Stomach smooth muscle (tissue), 2 donors: ENCODE measurements at regions not wholly inside any gene's neighbourhood (a gene's known extent, or its start where the extent isn't known, plus 50 kb on each side); places are given as distances from the start of the nearest gene placed in this dataset.

ENCODE experiments used
- H3K27ac ChIP-seq: one replicate; pipeline ENCODE4 v1.7.0; 2013; ENCODE audit warnings: mild to moderate bottlenecking, low read length, inconsistent platforms
- H3K27me3 ChIP-seq, 2 donors: one replicate each; pipeline ENCODE4 v1.7.0; 2013; ENCODE audit warnings: low read length in 2 of 2; ENCODE audit not compliant: insufficient read depth in 2 of 2, control insufficient read depth in 1 of 2
- H3K36me3 ChIP-seq, 2 donors: one replicate each; pipeline ENCODE4 v1.7.0; 2013; ENCODE audit warnings: low read length in 2 of 2; ENCODE audit not compliant: control insufficient read depth in 2 of 2, insufficient read depth in 2 of 2
- H3K4me1 ChIP-seq: one replicate; pipeline ENCODE4 v1.7.0; 2013; ENCODE audit warnings: low read length; ENCODE audit not compliant: control insufficient read depth, insufficient read depth
- H3K4me3 ChIP-seq, 2 donors: one replicate each; pipeline ENCODE4 v1.7.0; 2013; ENCODE audit warnings: low read length in 2 of 2
- H3K9ac ChIP-seq, 2 donors: one replicate each; pipeline ENCODE4 v1.7.0; 2013; ENCODE audit warnings: low read length in 2 of 2, mild to moderate bottlenecking in 1 of 2
- H3K9me3 ChIP-seq, 2 donors: one replicate each; pipeline ENCODE4 v1.7.0; 2013; ENCODE audit warnings: low read length in 2 of 2; ENCODE audit not compliant: control insufficient read depth in 2 of 2
- donor health status: healthy.
- donor health status: Pancreatic carcinoma.

DNA sequence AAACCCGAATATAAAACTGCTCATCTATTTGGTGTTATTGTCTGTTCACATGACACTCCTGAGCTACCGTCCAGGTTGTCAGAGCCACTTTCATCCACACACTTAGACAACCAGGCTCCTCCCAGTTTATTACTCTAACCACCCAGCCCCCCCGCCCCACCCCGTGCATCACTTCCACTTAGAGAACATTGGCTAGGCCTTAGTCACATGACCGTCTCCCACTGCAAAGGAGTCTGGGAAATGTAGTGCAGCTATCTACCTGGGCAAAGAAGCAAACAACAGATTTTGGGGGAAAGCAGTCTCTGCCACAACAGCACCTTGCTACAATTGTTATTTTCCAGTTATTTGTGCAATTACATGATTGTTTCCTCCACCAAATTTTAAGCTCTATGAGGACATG lies 57.6 kb upstream of the RBPJ start:
- H3K9ac ChIP-seq: no peak overlapping the region
- peaks cover 6% of the 10 kb centered on the region for H3K4me1 ChIP-seq
- peaks cover 0 to 4% of the 10 kb centered on the region in 2 donors for H3K9me3 ChIP-seq

GRCh38 chr4:26264109-26264508 lies 56.7 kb upstream of the RBPJ start:
- Histone ChIP-seq H3K9ac (no peak overlapping the region), H3K4me1 (peaks cover 6% of the 10 kb centered on the region), H3K27ac (no peak overlapping the region), H3K4me3 (no peak overlapping the region), H3K36me3 (no peaks in the 10 kb centered on the region), H3K9me3 (peaks cover 0 to 3% of the 10 kb centered on the region in 2 donors), H3K27me3 (no peaks in the 10 kb centered on the region)

More for the DNA sequence above, 57.6 kb upstream of the RBPJ start:
- H3K36me3 ChIP-seq: no peaks in the 10 kb centered on the region
- H3K27me3 ChIP-seq: no peaks in the 10 kb centered on the region
- H3K4me3 ChIP-seq: no peak overlapping the region
- no peak overlapping the region for H3K27ac ChIP-seq

- no peaks in the 10 kb centered on the region for H3K27me3 ChIP-seq
- no peak overlapping the region for H3K27ac ChIP-seq
- no peaks in the 10 kb centered on the region for H3K9me3 ChIP-seq
These were observed 53.7 kb upstream of the RBPJ start for GRCh38 chr4:26267087-26267486.

GRCh38 chr4:26268246-26268645 lies 52.6 kb upstream of the RBPJ start:
- Histone ChIP-seq H3K27me3 (no peaks in the 10 kb centered on the region), H3K4me1 (peaks cover 12% of the 10 kb centered on the region), H3K9me3 (no peaks in the 10 kb centered on the region), H3K4me3 (no peak overlapping the region), H3K9ac (no peak overlapping the region), H3K36me3 (no peaks in the 10 kb centered on the region), H3K27ac (no peak overlapping the region)

More at GRCh38 chr4:26267087-26267486, 53.7 kb upstream of the RBPJ start:
- H3K4me3 ChIP-seq: no peak overlapping the region
- no peaks in the 10 kb centered on the region for H3K36me3 ChIP-seq
- H3K4me1 ChIP-seq: peaks cover 6% of the 10 kb centered on the region
- H3K9ac ChIP-seq: no peak overlapping the region

- no peak overlapping the region for H3K4me3 ChIP-seq
- no peaks in the 10 kb centered on the region for H3K9me3 ChIP-seq
- H3K27me3 ChIP-seq: no peaks in the 10 kb centered on the region
- H3K36me3 ChIP-seq: no peaks in the 10 kb centered on the region
- no peak overlapping the region for H3K9ac ChIP-seq
- H3K4me1 ChIP-seq: peaks cover 14% of the 10 kb centered on the region
- no peak overlapping the region for H3K27ac ChIP-seq
These were observed 51.8 kb upstream of the RBPJ start for GRCh38 chr4:26269038-26269437.
